HEK293T (cell line): ENCODE measurements at regions not wholly inside any gene's neighbourhood (a gene's known extent, or its start where the extent isn't known, plus 50 kb on each side); places are given as distances from the start of the nearest gene placed in this dataset.

Source experiments
- CTCF ChIA-PET: fragments of 350-600 bp; formaldehyde crosslinking; extraction: SDS; loops from one replicate; lab custom pipeline; 2021; ENCODE audit warnings: antibody characterized with exemption, inconsistent platforms; lab: Yijun Ruan, JAX
- POLR2A ChIA-PET: fragments of 350-600 bp; formaldehyde crosslinking; extraction: SDS; loops from one replicate; lab custom pipeline; 2020; ENCODE audit warnings: antibody characterized with exemption, inconsistent platforms; lab: Yijun Ruan, JAX
- DNase-seq: peaks from one replicate; pipeline ENCODE4 v3.0.0; 2012; ENCODE audit warnings: mixed read lengths; ENCODE audit errors: extremely low spot score
- ARNT ChIP-seq: fragments of 450-650 bp; IDR thresholded peaks from 2 replicates; pipeline ENCODE4 v1.6.1; 2017; ENCODE audit warnings: mild to moderate bottlenecking
- BHLHE40 ChIP-seq: fragments of 450-650 bp; IDR thresholded peaks from 2 replicates; pipeline ENCODE4 v1.6.1; 2016; ENCODE audit warnings: mild to moderate bottlenecking, moderate library complexity, borderline replicate concordance
- CTBP1 ChIP-seq: fragments of 450-650 bp; IDR thresholded peaks from 2 replicates; pipeline ENCODE4 v1.6.1; 2016; ENCODE audit warnings: borderline replicate concordance
- ELF4 ChIP-seq: fragments of 450-650 bp; IDR thresholded peaks from 2 replicates; pipeline ENCODE4 v1.6.1; 2017; ENCODE audit warnings: antibody characterized with exemption
- FOXA1 ChIP-seq: fragments of 450-650 bp; IDR thresholded peaks from 2 replicates; pipeline ENCODE4 v1.6.1; 2016; ENCODE audit warnings: mild to moderate bottlenecking
- FOXK2 ChIP-seq: fragments of 450-650 bp; IDR thresholded peaks from 2 replicates; pipeline ENCODE4 v1.6.1; 2016; ENCODE audit warnings: mild to moderate bottlenecking
- FOXM1 ChIP-seq: fragments of 450-650 bp; IDR thresholded peaks from 2 replicates; pipeline ENCODE4 v1.6.1; 2017; ENCODE audit warnings: mild to moderate bottlenecking, borderline replicate concordance
- HDGF ChIP-seq: fragments of 450-650 bp; IDR thresholded peaks from 2 replicates; pipeline ENCODE4 v1.6.1; 2017; ENCODE audit warnings: antibody characterized with exemption, borderline replicate concordance
- L3MBTL2 ChIP-seq: fragments of 450-650 bp; conservative IDR thresholded peaks from 2 replicates; pipeline ENCODE4 v1.6.1; 2016; ENCODE audit warnings: mild to moderate bottlenecking
- LEF1 ChIP-seq: fragments of 450-650 bp; IDR thresholded peaks from 2 replicates; pipeline ENCODE4 v1.6.1; 2017; ENCODE audit warnings: mild to moderate bottlenecking, borderline replicate concordance
- NFRKB ChIP-seq: fragments of 450-650 bp; IDR thresholded peaks from 2 replicates; pipeline ENCODE4 v1.6.1; 2016; ENCODE audit warnings: mild to moderate bottlenecking, moderate library complexity
- PKNOX1 ChIP-seq: fragments of 450-650 bp; IDR thresholded peaks from 2 replicates; pipeline ENCODE4 v1.6.1; 2016
- SP1 ChIP-seq: fragments of 450-650 bp; IDR thresholded peaks from 2 replicates; pipeline ENCODE4 v1.6.1; 2017
- SUZ12 ChIP-seq: fragments of 450-650 bp; IDR thresholded peaks from 2 replicates; pipeline ENCODE4 v1.6.1; 2016; ENCODE audit warnings: mild to moderate bottlenecking
- TARDBP ChIP-seq: fragments of 450-650 bp; IDR thresholded peaks from 2 replicates; pipeline ENCODE4 v1.6.1; 2016
- ZNF384 ChIP-seq: fragments of 450-650 bp; IDR thresholded peaks from 2 replicates; pipeline ENCODE4 v1.6.1; 2016

GRCh38 chr5:82641331-82642003 lies 363.3 kb upstream of the RPS23 start:
- ChIA-PET CTCF (interaction anchor here (0.6 to 1.1 kb wide), 5 partner anchors 17 to 329 kb away, joined by 3 to 5 read pairs (median 3); no protein-coding TSS in a partner anchor), POLR2A (no interaction called here)
- TF ChIP-seq PKNOX1: 0 out of 2 replicates have a peak, but pooled peaks have one; percentile 5
- TF ChIP-seq SUZ12: no peak

GRCh38 chr5:82640916-82641315 lies 362.8 kb upstream of the RPS23 start:
- no peak for TF ChIP-seq FOXA1
- TF ChIP-seq ZNF384: no peak
- TF ChIP-seq BHLHE40: no peak
- TF ChIP-seq ARNT: no peak
- TF ChIP-seq HDGF: no peak
- TF ChIP-seq TARDBP: no peak
- no peak for TF ChIP-seq SP1
- TF ChIP-seq FOXM1: no peak
- TF ChIP-seq PKNOX1: no peak
- TF ChIP-seq ELF4: no peak
- TF ChIP-seq LEF1: no peak
- no peak for TF ChIP-seq L3MBTL2
- TF ChIP-seq FOXK2: no peak
- TF ChIP-seq CTBP1: no peak
- no peak for TF ChIP-seq SUZ12
- TF ChIP-seq NFRKB: no peak
- DNase-seq: no peak
- POLR2A ChIA-PET: no interaction called here
- CTCF ChIA-PET: interaction anchor here (1.1 kb wide), 1 partner anchor 17 kb away, joined by 5 read pairs; no protein-coding TSS in a partner anchor

More at GRCh38 chr5:82641331-82642003, 363.3 kb upstream of the RPS23 start:
- peak; percentile 63 for DNase-seq

GRCh38 chr5:82639393-82640144 lies 361.4 kb upstream of the RPS23 start:
- TF ChIP-seq NFRKB (no peak), BHLHE40 (no peak), TARDBP (no peak), HDGF (no peak), ZNF384 (no peak), L3MBTL2 (no peak), FOXA1 (no peak), FOXM1 (no peak), SUZ12 (no peak), PKNOX1 (no peak)
- POLR2A ChIA-PET: no interaction called here
- CTCF ChIA-PET: interaction anchor here (0.6 to 0.7 kb wide), 2 partner anchors 17 to 290 kb away, joined by 3 read pairs; no protein-coding TSS in a partner anchor
- DNase-seq: no peak

GRCh38 chr5:82636591-82636990 lies 358.4 kb upstream of the RPS23 start:
- no peak for DNase-seq
- TF ChIP-seq PKNOX1 (no peak), SUZ12 (no peak), HDGF (no peak), LEF1 (no peak), ELF4 (no peak), L3MBTL2 (no peak), NFRKB (no peak), ZNF384 (no peak), SP1 (no peak), TARDBP (no peak)
- CTCF ChIA-PET: no interaction called here
- POLR2A ChIA-PET: no interaction called here

- DNase-seq: no peak
- ChIA-PET POLR2A (interaction anchor here (1.5 kb wide), 1 partner anchor 838 kb away, joined by 3 read pairs; no protein-coding TSS in a partner anchor), CTCF (interaction anchor here (0.7 kb wide), 1 partner anchor 282 kb away, joined by 3 read pairs; no protein-coding TSS in a partner anchor)
- no peak for TF ChIP-seq ARNT
Observed at GRCh38 chr5:82635561-82636288, 357.6 kb upstream of the RPS23 start.
